ENCODE measurements at regions not wholly inside any gene's neighbourhood (a gene's known extent, or its start where the extent isn't known, plus 50 kb on each side); places are given as distances from the start of the nearest gene placed in this dataset.

DNA sequence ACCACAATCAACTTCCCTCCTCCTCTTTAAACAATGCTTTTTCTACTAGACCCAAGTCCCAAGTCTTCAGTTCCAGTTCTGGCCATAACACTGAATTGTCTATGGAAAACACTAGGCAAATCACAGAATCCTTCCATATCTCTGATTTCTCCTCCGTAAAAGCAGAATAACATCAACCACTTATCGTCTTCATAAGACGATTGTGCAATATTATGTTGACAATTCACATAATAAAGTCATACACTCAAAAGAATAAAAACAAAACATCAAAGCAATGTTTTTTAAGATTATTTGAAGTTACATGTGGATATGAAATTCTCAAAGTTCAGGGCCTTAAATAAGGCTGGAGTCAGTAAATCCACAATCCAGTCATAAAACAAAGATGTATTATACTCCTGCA, 84.4 kb downstream of the MTERF1 start:
- no peaks in the 10 kb centered on the region for H3K9me3 ChIP-seq
- DNase-seq (ENCODE audit: low spot score in 2 of 2) = no peak
- H3K4me3 ChIP-seq = no peak overlapping the region
- no peaks in the 10 kb centered on the region for H3K36me3 ChIP-seq
- intact Hi-C loops (cut with DNase I; ENCODE audit: low total_unique reads) = no loop called here
- H3K4me1 ChIP-seq = no peaks in the 10 kb centered on the region
- H3K27ac ChIP-seq = no peak overlapping the region
- TF ChIP-seq, protein P1, sequence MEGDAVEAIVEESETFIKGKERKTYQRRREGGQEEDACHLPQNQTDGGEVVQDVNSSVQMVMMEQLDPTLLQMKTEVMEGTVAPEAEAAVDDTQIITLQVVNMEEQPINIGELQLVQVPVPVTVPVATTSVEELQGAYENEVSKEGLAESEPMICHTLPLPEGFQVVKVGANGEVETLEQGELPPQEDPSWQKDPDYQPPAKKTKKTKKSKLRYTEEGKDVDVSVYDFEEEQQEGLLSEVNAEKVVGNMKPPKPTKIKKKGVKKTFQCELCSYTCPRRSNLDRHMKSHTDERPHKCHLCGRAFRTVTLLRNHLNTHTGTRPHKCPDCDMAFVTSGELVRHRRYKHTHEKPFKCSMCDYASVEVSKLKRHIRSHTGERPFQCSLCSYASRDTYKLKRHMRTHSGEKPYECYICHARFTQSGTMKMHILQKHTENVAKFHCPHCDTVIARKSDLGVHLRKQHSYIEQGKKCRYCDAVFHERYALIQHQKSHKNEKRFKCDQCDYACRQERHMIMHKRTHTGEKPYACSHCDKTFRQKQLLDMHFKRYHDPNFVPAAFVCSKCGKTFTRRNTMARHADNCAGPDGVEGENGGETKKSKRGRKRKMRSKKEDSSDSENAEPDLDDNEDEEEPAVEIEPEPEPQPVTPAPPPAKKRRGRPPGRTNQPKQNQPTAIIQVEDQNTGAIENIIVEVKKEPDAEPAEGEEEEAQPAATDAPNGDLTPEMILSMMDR (IDR thresholded peaks at IDR 0.05) = no peak
- TF ChIP-seq POLR2A (IDR thresholded peaks at IDR 0.05) (no peak), POLR2AphosphoS5 (IDR thresholded peaks at IDR 0.05) (no peak)
- no peaks in the 10 kb centered on the region for H3K27me3 ChIP-seq

DNA sequence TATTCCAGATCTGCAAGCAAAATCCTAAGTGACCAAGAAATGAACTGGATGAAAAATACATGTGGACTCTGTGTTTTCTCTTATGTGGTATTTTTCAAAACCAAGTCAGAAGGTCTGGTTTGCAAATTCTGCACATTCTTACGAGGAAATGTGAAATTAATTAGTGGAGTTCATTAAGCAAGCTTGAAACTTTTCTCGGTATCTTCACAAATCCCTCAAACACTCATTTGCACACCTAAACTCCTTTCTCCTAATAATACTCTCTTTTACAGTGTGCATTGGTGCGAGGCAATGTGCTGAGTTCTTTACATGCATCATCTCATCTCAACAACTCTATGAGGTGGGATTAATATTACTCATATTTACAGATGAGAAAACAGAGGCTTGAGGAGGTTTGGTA, 82.1 kb downstream of the MTERF1 start:
- Histone ChIP-seq H3K27me3 (no peaks in the 10 kb centered on the region), H3K27ac (no peak overlapping the region), H3K36me3 (no peaks in the 10 kb centered on the region), H3K4me1 (no peaks in the 10 kb centered on the region), H3K4me3 (no peak overlapping the region), H3K9me3 (no peaks in the 10 kb centered on the region)
- intact Hi-C loops (cut with DNase I; ENCODE audit: low total_unique reads) = no loop called here
- TF ChIP-seq POLR2AphosphoS5 (IDR thresholded peaks at IDR 0.05) = no peak
- TF ChIP-seq POLR2A (IDR thresholded peaks at IDR 0.05) = no peak
- TF ChIP-seq, protein P1 (IDR thresholded peaks at IDR 0.05) = no peak
- DNase-seq (ENCODE audit: low spot score in 2 of 2) = no peak

GRCh38 chr7:91800389-91800788, 80.1 kb downstream of the MTERF1 start:
- intact Hi-C loops (cut with DNase I; ENCODE audit: low total_unique reads) = no loop called here
- no peak for DNase-seq (ENCODE audit: low spot score in 2 of 2)
- H3K4me1 ChIP-seq = no peaks in the 10 kb centered on the region
- H3K4me3 ChIP-seq = no peak overlapping the region
- no peaks in the 10 kb centered on the region for H3K27me3 ChIP-seq
- H3K9me3 ChIP-seq = no peaks in the 10 kb centered on the region
- no peak overlapping the region for H3K27ac ChIP-seq
- no peak for TF ChIP-seq POLR2AphosphoS5 (IDR thresholded peaks at IDR 0.05)
- TF ChIP-seq, protein P1 (IDR thresholded peaks at IDR 0.05) = no peak
- no peak for TF ChIP-seq POLR2A (IDR thresholded peaks at IDR 0.05)
- H3K36me3 ChIP-seq = no peaks in the 10 kb centered on the region

GRCh38 chr7:91801331-91801983, 79.0 kb downstream of the MTERF1 start:
- H3K4me1 ChIP-seq = no peaks in the 10 kb centered on the region
- H3K27me3 ChIP-seq = no peaks in the 10 kb centered on the region
- no peak overlapping the region for H3K27ac ChIP-seq
- intact Hi-C loops (cut with DNase I; ENCODE audit: low total_unique reads) = no loop called here
- DNase-seq (ENCODE audit: low spot score in 2 of 2) = no peak
- H3K4me3 ChIP-seq = no peak overlapping the region
- no peaks in the 10 kb centered on the region for H3K9me3 ChIP-seq
- no peak for TF ChIP-seq POLR2A (IDR thresholded peaks at IDR 0.05)
- no peak for TF ChIP-seq POLR2AphosphoS5 (IDR thresholded peaks at IDR 0.05)
- no peaks in the 10 kb centered on the region for H3K36me3 ChIP-seq

GRCh38 chr7:91811236-91811635, 69.3 kb downstream of the MTERF1 start:
- Histone ChIP-seq H3K27me3 (no peaks in the 10 kb centered on the region), H3K9me3 (no peaks in the 10 kb centered on the region), H3K4me1 (no peaks in the 10 kb centered on the region), H3K27ac (no peak overlapping the region), H3K36me3 (no peaks in the 10 kb centered on the region), H3K4me3 (no peak overlapping the region)
- intact Hi-C loops (cut with DNase I; ENCODE audit: low total_unique reads) = no loop called here
- DNase-seq (ENCODE audit: low spot score in 2 of 2) = no peak
- no peak for TF ChIP-seq POLR2A (IDR thresholded peaks at IDR 0.05)
- TF ChIP-seq POLR2AphosphoS5 (IDR thresholded peaks at IDR 0.05) = no peak
- TF ChIP-seq, protein P1 (IDR thresholded peaks at IDR 0.05) = no peak
